H1 (cell line): ENCODE measurements at regions not wholly inside any gene's neighbourhood (a gene's known extent, or its start where the extent isn't known, plus 50 kb on each side); places are given as distances from the start of the nearest gene placed in this dataset.

Experiments
- CTCF ChIA-PET: fragments of 300-600 bp; sonication (Branson Sonifier 250); formaldehyde crosslinking; loops from one replicate; lab custom pipeline; 2021; ENCODE audit not compliant: partially characterized antibody; lab: Charles Lee
- POLR2A ChIA-PET: fragments of 300-600 bp; sonication (Branson Sonifier 250); formaldehyde crosslinking; loops from one replicate; lab custom pipeline; 2021; ENCODE audit warnings: inconsistent platforms; ENCODE audit not compliant: partially characterized antibody; lab: Charles Lee
- DNase-seq, 2 experiments: peaks; one replicate each; pipeline versions ENCODE4 v3.0.0 to v3.0.0-alpha.2; 2010 to 2022; ENCODE audit warnings: low spot score in 2 of 2, low read depth in 1 of 2, mixed read lengths in 1 of 2
- FAIRE-seq: peaks from 2 replicates; lab custom pipeline; 2011; peaks lifted over from hg19 to GRCh38; lab: Jason Lieb, UNC
- H2AFZ ChIP-seq: 2 replicates; pipeline ENCODE4 v1.8.1; 2012; ENCODE audit warnings: low read length, inconsistent platforms
- H2AK5ac ChIP-seq: 2 replicates; pipeline ENCODE4 v1.6.1; 2013; ENCODE audit warnings: low read depth, low read length
- H2BK120ac ChIP-seq: replicated peaks from 2 replicates; pipeline ENCODE3; 2013; ENCODE audit warnings: low read depth, low read length, inconsistent platforms
- H2BK12ac ChIP-seq: 2 replicates; pipeline ENCODE4 v1.6.1; 2013; ENCODE audit warnings: low read depth, low read length
- H2BK15ac ChIP-seq: 2 replicates; pipeline ENCODE4 v1.6.1; 2013; ENCODE audit warnings: low read length
- H2BK20ac ChIP-seq: 2 replicates; pipeline ENCODE4 v1.6.1; 2013; ENCODE audit warnings: low read length
- H2BK5ac ChIP-seq: 2 replicates; pipeline ENCODE4 v1.6.1; 2013; ENCODE audit warnings: low read depth, low read length
- H3K14ac ChIP-seq: 2 replicates; pipeline ENCODE4 v1.6.1; 2013; ENCODE audit warnings: inconsistent platforms; ENCODE audit not compliant: insufficient read length
- H3K18ac ChIP-seq: 2 replicates; pipeline ENCODE4 v1.6.1; 2013; ENCODE audit warnings: low read length; ENCODE audit errors: extremely low read depth
- H3K23ac ChIP-seq: 2 replicates; pipeline ENCODE4 v1.6.1; 2013; ENCODE audit warnings: inconsistent platforms; ENCODE audit not compliant: insufficient read length
- H3K23me2 ChIP-seq: 2 replicates; pipeline ENCODE4 v1.6.1; 2013; ENCODE audit warnings: low read depth, low read length
- H3K27ac ChIP-seq: 2 replicates; pipeline ENCODE4 v1.6.1; 2011; ENCODE audit warnings: low read depth, low read length, inconsistent platforms
- H3K27me3 ChIP-seq, 4 experiments: replicated peaks in 1 of 4; 1 replicate in 1 of 4; 2 replicates in 3 of 4; pipeline versions ENCODE4 v1.6.1 to v1.8.1; 2011 to 2013; ENCODE audit warnings: low read length in 3 of 4, mild to moderate bottlenecking in 3 of 4, inconsistent platforms in 2 of 4, mixed read lengths in 2 of 4, moderate library complexity in 1 of 4; ENCODE audit not compliant: control insufficient read depth in 3 of 4, insufficient read depth in 3 of 4; ENCODE audit errors: extremely low read depth in 1 of 4
- H3K36me3 ChIP-seq, 4 experiments: 2 replicates each; pipeline versions ENCODE4 v1.6.1 to v1.8.1; 2011 to 2013; ENCODE audit warnings: mild to moderate bottlenecking in 4 of 4, low read length in 3 of 4, moderate library complexity in 2 of 4, control low read depth in 1 of 4, inconsistent platforms in 1 of 4; ENCODE audit not compliant: insufficient read depth in 4 of 4, control insufficient read depth in 2 of 4
- H3K4ac ChIP-seq: replicated peaks from 2 replicates; pipeline ENCODE3; 2013; ENCODE audit warnings: low read length, low read depth, mixed read lengths, inconsistent platforms; ENCODE audit not compliant: insufficient read length
- H3K4me1 ChIP-seq, 4 experiments: replicated peaks in 1 of 4; 1 replicate in 1 of 4; 2 replicates in 3 of 4; pipeline versions ENCODE4 v1.6.1 to v1.8.1; 2011 to 2013; ENCODE audit warnings: low read length in 3 of 4, inconsistent platforms in 2 of 4, mixed read lengths in 1 of 4; ENCODE audit not compliant: insufficient read depth in 4 of 4, control insufficient read depth in 3 of 4
- H3K4me2 ChIP-seq, 2 experiments: 2 replicates each; pipeline versions ENCODE4 v1.6.1 to v1.8.1; 2011 to 2013; ENCODE audit warnings: low read depth in 2 of 2, low read length in 2 of 2, control low read depth in 1 of 2, inconsistent platforms in 1 of 2, mild to moderate bottlenecking in 1 of 2; ENCODE audit not compliant: insufficient read depth in 1 of 2
- H3K4me3 ChIP-seq, 4 experiments: fragments of 200-600, 300-600 bp in 1 of 4; sonication (generic), shearing (Covaris generic), sonication (Bioruptor Twin) in 1 of 4; 2 replicates each; pipeline versions ENCODE4 v1.5.1 to v1.8.1; 2011 to 2016; ENCODE audit warnings: low read length in 4 of 4, low read depth in 3 of 4, control low read depth in 2 of 4, inconsistent platforms in 2 of 4, mild to moderate bottlenecking in 2 of 4, mixed read lengths in 1 of 4, moderate library complexity in 1 of 4; ENCODE audit not compliant: insufficient read depth in 2 of 4; ENCODE audit errors: extremely low read depth in 1 of 4
- H3K56ac ChIP-seq: replicated peaks from 2 replicates; pipeline ENCODE3; 2013; ENCODE audit warnings: low read depth, mild to moderate bottlenecking, mixed read lengths, low read length, inconsistent platforms; ENCODE audit not compliant: insufficient read length
- H3K79me1 ChIP-seq: 2 replicates; pipeline ENCODE4 v1.6.1; 2013; ENCODE audit warnings: low read depth, low read length, control low read depth
- H3K79me2 ChIP-seq, 2 experiments: 2 replicates each; pipeline versions ENCODE4 v1.6.1 to v1.8.1; 2012 to 2013; ENCODE audit warnings: low read length in 2 of 2, mild to moderate bottlenecking in 2 of 2, inconsistent platforms in 1 of 2; ENCODE audit not compliant: insufficient read depth in 2 of 2, control insufficient read depth in 1 of 2
- H3K9ac ChIP-seq, 4 experiments: replicated peaks in 1 of 4; 1 replicate in 1 of 4; 2 replicates in 3 of 4; pipeline versions ENCODE4 v1.6.1 to v1.8.1; 2011 to 2013; ENCODE audit warnings: low read depth in 3 of 4, low read length in 3 of 4, control low read depth in 2 of 4, mild to moderate bottlenecking in 2 of 4, moderate library complexity in 2 of 4, inconsistent platforms in 1 of 4; ENCODE audit errors: extremely low read depth in 1 of 4
- H3K9me3 ChIP-seq, 2 experiments: 2 replicates each; pipeline versions ENCODE4 v1.6.1 to v1.8.1; 2012 to 2013; ENCODE audit warnings: mild to moderate bottlenecking in 2 of 2, moderate library complexity in 2 of 2, control low read depth in 1 of 2, inconsistent platforms in 1 of 2, low read depth in 1 of 2, low read length in 1 of 2, mixed read lengths in 1 of 2; ENCODE audit not compliant: insufficient read depth in 2 of 2
- H4K20me1 ChIP-seq, 2 experiments: replicated peaks in 1 of 2; 2 replicates each; pipeline versions ENCODE3 to v1.8.1; 2011 to 2013; ENCODE audit warnings: inconsistent platforms in 2 of 2, low read length in 2 of 2, mild to moderate bottlenecking in 1 of 2; ENCODE audit not compliant: insufficient read depth in 2 of 2, control insufficient read depth in 1 of 2
- H4K5ac ChIP-seq: 2 replicates; pipeline ENCODE4 v1.6.1; 2013; ENCODE audit warnings: low read length, low read depth, mixed read lengths, inconsistent platforms; ENCODE audit not compliant: insufficient read length
- H4K8ac ChIP-seq: 2 replicates; pipeline ENCODE4 v1.8.0; 2013; ENCODE audit warnings: mild to moderate bottlenecking, moderate library complexity, low read length, inconsistent platforms; ENCODE audit not compliant: insufficient read depth; ENCODE audit errors: extremely low read depth
- H4K91ac ChIP-seq: replicated peaks from 2 replicates; pipeline ENCODE3; 2013; ENCODE audit warnings: low read length, mixed read lengths, inconsistent platforms; ENCODE audit not compliant: insufficient read length
- CEBPB ChIP-seq: IDR thresholded peaks from 2 replicates; pipeline ENCODE4 v1.6.1; 2012; ENCODE audit warnings: low read depth, low read length
- CHD2 ChIP-seq: IDR thresholded peaks from 2 replicates; pipeline ENCODE4 v1.6.1; 2012; ENCODE audit warnings: low read length, improper control_type of control experiment
- CTBP2 ChIP-seq: IDR thresholded peaks from 2 replicates; pipeline ENCODE4 v1.7.0; 2011; ENCODE audit warnings: borderline replicate concordance, mild to moderate bottlenecking, moderate library complexity, mixed read lengths, low read length; ENCODE audit not compliant: insufficient read depth, insufficient read length
- FOSL1 ChIP-seq: IDR thresholded peaks from 2 replicates; pipeline ENCODE4 v1.6.1; 2011; ENCODE audit warnings: mild to moderate bottlenecking, low read depth, low read length, moderate library complexity; ENCODE audit not compliant: insufficient read depth
- GABPA ChIP-seq: IDR thresholded peaks from 2 replicates; pipeline ENCODE4 v1.6.1; 2011; ENCODE audit warnings: mild to moderate bottlenecking, low read length, moderate library complexity, borderline replicate concordance; ENCODE audit not compliant: insufficient read depth
- GTF2F1 ChIP-seq: IDR thresholded peaks from 2 replicates; pipeline ENCODE4 v1.6.1; 2012; ENCODE audit warnings: low read depth, low read length, improper control_type of control experiment, borderline replicate concordance
- KDM1A ChIP-seq: fragments of 200-600, 300-600 bp; sonication (generic); IDR thresholded peaks from 2 replicates; pipeline ENCODE4 v1.7.1; 2016; ENCODE audit warnings: mild to moderate bottlenecking, low read length, borderline replicate concordance
- NANOG ChIP-seq: IDR thresholded peaks from 2 replicates; pipeline ENCODE4 v1.6.1; 2011; ENCODE audit warnings: low read length, low read depth, mild to moderate bottlenecking, inconsistent platforms; ENCODE audit not compliant: insufficient read depth, poor library complexity, severe bottlenecking
- NRF1 ChIP-seq: IDR thresholded peaks from 2 replicates; pipeline ENCODE4 v1.6.1; 2011; ENCODE audit warnings: mild to moderate bottlenecking, low read depth, low read length, improper control_type of control experiment
- POLR2AphosphoS5 ChIP-seq: IDR thresholded peaks from 2 replicates; pipeline ENCODE4 v1.6.1; 2011; ENCODE audit warnings: low read depth, low read length
- SUZ12 ChIP-seq: fragments of 200-600 bp; sonication (generic); IDR thresholded peaks from 2 replicates; pipeline ENCODE4 v1.6.1; 2012; ENCODE audit warnings: mild to moderate bottlenecking, inconsistent platforms, low read length, moderate library complexity, mixed read lengths
- TAF1 ChIP-seq: IDR thresholded peaks from 2 replicates; pipeline ENCODE4 v1.6.1; 2011; ENCODE audit warnings: mild to moderate bottlenecking, low read depth, low read length
- TBP ChIP-seq: IDR thresholded peaks from 2 replicates; pipeline ENCODE4 v1.6.1; 2011; ENCODE audit warnings: low read depth, low read length, improper control_type of control experiment
- TEAD4 ChIP-seq: IDR thresholded peaks from 2 replicates; pipeline ENCODE4 v1.6.1; 2012; ENCODE audit warnings: low read depth, low read length, inconsistent platforms, mixed read lengths
- USF2 ChIP-seq: IDR thresholded peaks from 2 replicates; pipeline ENCODE4 v1.6.1; 2011; ENCODE audit warnings: low read length, improper control_type of control experiment
- WGBS, 2 experiments: shearing (Covaris generic) in 1 of 2; methylation state at CpG; one replicate each; pipeline versions ENCODE4 v1.1.6 to v1.1.7; 2013 to 2015; ENCODE audit warnings: low lambda C conversion rate in 2 of 2, mixed read lengths in 2 of 2, inconsistent platforms in 1 of 2, low coverage in 1 of 2, missing lambda C conversion rate in 1 of 2; ENCODE audit not compliant: insufficient replicate concordance in 2 of 2, insufficient coverage in 1 of 2, insufficient read length in 1 of 2; ENCODE audit errors: extremely low coverage in 1 of 2, missing lambda C conversion rate in 1 of 2; 5-methylcytosine and 5-hydroxymethylcytosine counted together

GRCh38 chr4:137852326-137852725 lies 320.0 kb upstream of the PCDH18 start:
- Histone ChIP-seq H4K91ac (no peak overlapping the region), H2BK120ac (no peak overlapping the region), H3K27ac (no peak overlapping the region), H3K9ac (no peak overlapping the region), H3K9me3 (peaks cover 0 to 4% of the 10 kb centered on the region in 2 experiments; a peak in 1 of 4 replicates), H3K79me2 (no peaks in the 10 kb centered on the region), H4K20me1 (no peaks in the 10 kb centered on the region), H3K4ac (no peak overlapping the region), H2BK12ac (no peak overlapping the region), H3K4me2 (no peak overlapping the region), H3K4me3 (no peak overlapping the region), H3K27me3 (no peaks in the 10 kb centered on the region), H3K36me3 (no peaks in the 10 kb centered on the region), H2AFZ (no peak overlapping the region), H3K79me1 (no peaks in the 10 kb centered on the region), H3K56ac (no peak overlapping the region), H3K14ac (no peak overlapping the region), H2AK5ac (no peak overlapping the region), H3K4me1 (no peaks in the 10 kb centered on the region), H3K23ac (no peak overlapping the region), H2BK15ac (no peak overlapping the region), H3K18ac (no peak overlapping the region), H4K8ac (no peak overlapping the region), H3K23me2 (no peaks in the 10 kb centered on the region), H2BK5ac (no peak overlapping the region), H2BK20ac (no peak overlapping the region), H4K5ac (no peak overlapping the region)
- ChIA-PET CTCF (interaction anchor here (0.7 to 2.3 kb wide), 5 partner anchors 11 to 800 kb away, joined by 3 to 11 read pairs (median 5); no protein-coding TSS in a partner anchor), POLR2A (no interaction called here)
- 93% methylated on average over 2 of the region's 2 CpGs; no CpG with 5 or more reads in 1 of the 2 experiments for WGBS, 2 experiments
- no peak for FAIRE-seq
- DNase-seq = no peak
- TF ChIP-seq TAF1 (no peak), NANOG (no peak), KDM1A (no peak), TBP (no peak), POLR2AphosphoS5 (no peak), CTBP2 (no peak), SUZ12 (no peak), CEBPB (no peak), CHD2 (no peak), GTF2F1 (no peak), FOSL1 (no peak), GABPA (no peak), USF2 (no peak), TEAD4 (no peak), NRF1 (no peak)
